GM19240 (cell line): ENCODE measurements at regions not wholly inside any gene's neighbourhood (a gene's known extent, or its start where the extent isn't known, plus 50 kb on each side); places are given as distances from the start of the nearest gene placed in this dataset.

Source experiments
- DNase-seq: peaks from one replicate; pipeline ENCODE4 v3.0.0; 2011; ENCODE audit warnings: low spot score; ENCODE audit not compliant: insufficient read length

DNA sequence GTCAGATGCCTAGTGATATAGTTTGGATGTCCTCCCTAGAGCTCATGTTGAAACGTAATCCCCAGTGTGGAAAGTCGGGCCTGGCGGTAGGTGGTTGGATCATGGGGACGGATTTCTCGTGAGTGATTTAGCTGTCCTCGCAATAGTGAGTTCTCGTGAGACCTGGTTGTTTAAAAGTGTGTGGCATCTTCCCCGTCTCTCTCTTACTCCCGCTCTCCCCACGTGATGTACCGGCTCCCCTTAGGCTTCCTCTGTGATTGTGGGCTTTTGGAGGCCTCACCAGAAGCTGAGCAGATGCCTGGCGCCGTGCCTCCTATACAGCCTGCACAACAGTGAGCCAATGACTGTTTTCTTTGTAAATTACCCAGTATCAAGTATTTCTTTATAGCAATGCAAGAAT is 264.5 kb downstream of the TTLL7 start:
- DNase-seq, result no peak

DNA sequence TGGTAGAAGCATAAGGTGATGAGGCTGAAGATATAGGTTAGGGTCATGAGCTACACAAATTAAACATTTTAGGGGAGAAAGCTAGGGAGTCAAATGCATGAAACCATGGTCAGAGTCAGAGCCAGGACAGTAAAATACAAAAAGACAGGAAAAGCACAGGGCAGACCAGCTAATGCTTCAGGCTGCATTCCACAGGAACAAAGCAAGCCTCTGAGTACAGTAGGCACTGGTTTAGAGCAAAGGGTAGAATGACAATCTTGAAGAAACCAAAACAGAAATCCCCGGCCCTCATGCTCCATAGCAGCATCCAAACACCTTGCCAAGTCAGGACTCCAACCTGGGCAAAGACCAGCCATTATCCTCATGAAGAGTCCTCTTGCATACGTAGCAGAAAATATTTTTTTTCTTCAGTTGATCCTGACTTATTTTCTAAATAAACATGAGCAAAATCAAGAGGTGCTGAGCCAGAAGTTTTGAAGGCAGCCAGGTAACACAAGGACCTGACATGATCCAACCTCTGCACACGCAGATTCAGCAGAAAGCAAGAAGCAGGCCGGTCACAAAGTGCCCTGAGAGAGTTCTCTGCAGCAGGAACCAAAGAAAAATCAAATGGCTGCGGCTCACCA is 273.1 kb downstream of the TTLL7 start:
- no peak for DNase-seq

DNA sequence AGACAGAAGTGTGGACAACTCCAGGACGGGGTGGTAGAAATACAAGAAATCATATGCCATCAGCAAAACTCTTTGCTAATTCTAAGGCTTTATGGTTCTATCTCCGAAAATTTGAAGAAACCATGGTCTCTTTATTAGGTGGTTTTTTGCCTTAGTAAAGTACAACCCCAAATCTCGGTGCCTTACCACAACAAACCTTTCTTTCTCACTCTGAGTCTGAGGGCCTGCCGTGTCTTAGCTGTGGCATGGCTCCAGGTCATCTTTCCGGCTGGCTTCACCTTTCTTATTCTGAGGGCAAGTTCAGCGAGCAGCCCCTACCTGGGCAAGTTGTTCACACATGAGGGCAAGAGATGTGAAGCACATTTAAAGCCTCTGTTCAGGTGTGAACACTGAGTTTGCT is 280.6 kb downstream of the TTLL7 start:
- DNase-seq, result no peak

DNA sequence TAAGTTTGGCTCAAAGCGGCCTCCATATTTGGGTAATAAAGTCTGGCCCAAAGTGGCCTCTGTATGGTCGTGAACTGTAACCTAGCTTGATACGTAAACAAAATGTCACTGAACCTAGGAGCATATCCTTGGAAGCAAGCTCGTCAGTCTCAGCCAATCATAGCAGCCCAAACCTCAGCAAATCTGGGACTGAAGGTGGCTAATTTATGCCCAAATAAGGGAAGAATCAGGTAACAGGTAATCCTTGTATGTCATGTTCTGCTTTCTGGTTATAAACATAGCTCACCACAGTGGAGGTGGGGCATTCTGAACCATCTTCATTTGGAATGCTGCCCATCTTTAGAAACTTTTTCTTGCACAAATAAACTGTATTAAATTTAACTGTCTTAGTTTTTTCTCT is 281.1 kb downstream of the TTLL7 start:
- no peak for DNase-seq

DNA sequence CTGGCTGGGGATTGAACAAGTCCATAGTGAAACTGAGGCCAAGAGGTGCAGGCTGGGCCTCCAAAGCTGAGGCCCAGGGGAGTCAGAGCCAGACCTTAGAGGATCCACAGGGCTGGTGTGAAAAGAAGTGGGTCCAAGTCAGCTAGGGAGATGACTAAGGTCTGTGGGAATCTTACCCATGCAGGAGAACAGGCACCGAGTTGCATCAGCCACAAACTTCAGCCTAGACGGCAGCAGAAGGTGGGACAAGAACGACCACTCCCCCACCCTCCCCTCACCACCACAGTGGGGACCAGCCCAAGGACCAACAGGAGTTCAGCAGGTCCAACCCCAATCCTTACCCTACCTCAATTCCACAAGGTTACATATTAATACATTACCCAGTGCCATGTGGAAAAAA is 282.3 kb downstream of the TTLL7 start:
- no peak for DNase-seq

DNA sequence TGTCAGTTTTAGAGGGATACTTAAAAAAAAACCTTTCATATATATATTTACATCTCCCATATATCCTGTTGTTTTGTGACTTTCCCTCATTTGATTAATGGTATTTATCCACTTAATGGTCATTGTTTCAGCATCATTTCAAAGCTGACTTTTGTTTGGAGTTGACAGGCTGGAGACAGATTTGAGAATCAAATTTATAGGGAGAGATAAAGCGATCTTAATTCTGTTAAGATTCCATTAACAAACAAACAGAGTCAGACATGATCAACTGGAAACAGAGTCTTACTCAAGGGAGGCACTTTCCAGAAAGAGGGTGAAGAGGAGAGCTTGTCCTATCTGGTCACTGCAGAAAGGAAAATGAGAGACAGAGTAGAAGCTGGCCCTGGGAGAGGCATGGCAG is 283.4 kb downstream of the TTLL7 start:
- DNase-seq, result no peak

DNA sequence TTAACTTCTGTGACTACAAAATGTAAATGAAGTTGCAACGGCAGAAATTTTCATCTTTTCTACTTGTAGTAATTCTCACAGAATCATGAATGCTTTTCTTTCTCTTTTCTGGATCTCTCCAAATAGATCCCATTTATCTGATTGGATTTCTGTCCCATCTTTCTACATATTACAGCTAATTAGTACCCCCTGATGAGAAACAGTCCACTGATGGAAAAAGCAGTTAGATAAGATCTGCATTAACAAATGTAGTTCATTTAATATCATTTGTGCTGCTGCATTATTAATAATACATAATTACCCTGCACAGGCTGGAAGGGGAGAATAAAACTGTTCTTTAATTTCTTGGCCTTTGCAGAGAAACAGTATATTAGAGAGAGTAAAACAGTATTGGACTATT is 289.3 kb downstream of the TTLL7 start:
- DNase-seq, result no peak

DNA sequence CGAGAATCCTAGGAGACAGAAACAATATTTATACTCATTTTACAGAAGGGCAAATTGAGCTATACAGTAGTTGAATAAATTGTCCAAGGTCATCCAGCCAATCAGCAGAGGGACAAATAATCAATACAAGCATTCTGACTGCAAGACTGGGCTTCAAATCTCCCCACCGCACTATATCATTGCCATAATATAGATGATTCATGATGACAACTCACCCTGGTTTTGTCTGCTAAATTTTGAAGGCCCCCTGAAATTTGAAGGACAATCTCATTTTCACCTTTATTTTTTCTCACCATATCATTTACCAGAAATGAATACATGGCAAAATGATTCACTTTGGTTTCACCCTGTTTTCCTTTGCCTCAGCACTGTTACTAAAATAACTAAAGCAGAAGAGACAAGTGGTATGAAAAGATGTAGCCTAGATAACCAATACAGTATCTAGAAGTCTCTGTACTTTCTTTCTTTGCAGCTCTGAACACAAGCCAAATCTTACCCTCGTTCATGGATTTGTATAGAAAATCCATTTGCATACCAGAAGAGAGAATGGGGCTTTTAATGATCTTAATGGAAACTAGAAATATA is 292.5 kb downstream of the TTLL7 start:
- no peak for DNase-seq

DNA sequence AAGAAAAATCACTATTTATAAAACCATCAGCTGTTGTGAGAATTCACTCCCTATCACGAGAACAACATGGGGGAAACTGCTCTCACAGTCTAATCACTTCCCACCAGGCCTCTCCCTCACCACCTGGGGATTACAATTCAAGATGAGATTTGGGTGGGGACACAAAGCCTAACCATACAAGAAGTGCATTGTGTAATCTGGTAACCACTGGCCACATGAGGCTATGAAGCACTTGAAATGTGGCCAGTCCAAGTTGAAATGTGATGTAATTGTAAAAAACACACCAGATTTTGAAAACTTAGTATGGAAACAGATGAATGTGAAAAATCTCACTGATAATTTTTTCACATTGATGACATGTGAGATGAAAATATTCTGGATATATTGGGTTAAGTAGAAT is 293.8 kb downstream of the TTLL7 start:
- DNase-seq, result no peak

DNA sequence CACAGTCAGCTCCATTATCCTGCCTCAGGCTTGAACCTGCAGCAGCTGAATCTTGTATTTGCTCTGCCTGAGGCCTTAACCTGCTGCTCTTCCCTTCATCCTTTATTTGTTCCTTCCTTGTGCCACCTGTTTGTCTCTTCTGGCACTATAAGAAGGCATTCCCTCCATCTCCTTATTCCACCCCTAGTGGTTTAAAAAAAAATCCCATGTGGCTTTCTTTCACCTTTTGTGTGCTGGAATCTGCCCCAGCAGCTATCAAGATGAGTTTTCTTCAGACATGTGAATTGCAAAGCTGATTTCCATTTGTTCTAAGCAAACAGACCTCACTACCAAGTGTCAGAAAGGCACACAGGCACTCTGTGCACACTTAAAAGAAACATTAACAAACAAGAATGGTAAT is 294.6 kb downstream of the TTLL7 start:
- no peak for DNase-seq

DNA sequence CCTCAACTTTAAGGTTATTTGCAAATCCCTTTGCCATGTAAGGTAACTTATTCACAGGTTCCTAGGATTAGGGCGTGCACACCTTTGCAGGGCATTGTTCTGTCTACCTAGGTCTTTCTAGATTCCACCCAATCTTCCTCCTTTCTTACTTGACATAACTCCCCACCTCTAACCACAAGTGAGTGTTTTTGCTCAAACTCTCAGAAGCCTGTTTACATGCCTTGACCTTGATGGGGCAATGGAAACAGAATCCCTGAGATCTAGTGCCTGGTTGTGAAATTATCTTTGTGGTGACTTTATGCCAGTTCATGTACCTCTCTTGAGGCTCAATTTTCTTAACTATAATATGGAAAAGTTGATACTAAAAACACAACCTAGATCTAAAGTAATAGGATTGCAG is 296.6 kb downstream of the TTLL7 start:
- no peak for DNase-seq

DNA sequence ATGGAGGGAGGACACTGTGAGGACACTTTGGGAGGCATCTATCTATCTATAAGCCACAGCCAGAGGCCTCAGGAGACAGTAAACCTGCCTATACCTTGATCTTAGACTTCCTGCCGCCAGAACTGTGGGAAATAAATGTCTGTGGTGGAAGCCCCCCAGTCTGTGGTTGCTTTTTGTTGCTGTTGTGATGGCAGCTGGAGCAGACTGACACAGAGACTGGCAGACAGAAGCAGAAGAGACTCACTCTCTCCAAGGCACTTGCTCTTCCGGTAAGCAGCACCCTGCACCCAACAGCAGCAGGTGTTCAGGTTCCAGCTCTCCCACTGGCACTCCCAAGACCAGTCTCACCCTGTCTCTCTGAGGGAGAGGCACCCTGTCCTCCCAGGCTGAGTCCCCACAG is 297.6 kb downstream of the TTLL7 start:
- DNase-seq, result no peak

DNA sequence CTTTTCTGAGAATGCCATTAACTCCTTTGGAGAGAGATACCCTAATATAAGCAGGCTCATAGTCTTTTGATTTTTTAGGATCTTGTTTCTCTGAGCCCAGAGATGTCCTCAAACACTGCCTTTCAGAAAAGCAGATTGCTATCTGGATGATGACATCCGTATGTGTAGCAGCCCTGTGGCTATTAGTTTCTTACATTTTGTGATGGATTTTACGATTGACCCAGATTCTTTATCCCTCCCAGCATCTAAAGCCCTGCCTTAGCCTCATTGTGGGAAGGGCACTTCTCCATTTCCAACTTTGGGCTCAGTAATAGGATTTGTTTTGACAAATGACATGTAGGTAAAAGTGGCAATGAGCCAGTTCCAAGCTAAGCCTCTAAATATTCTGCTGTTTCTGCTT is 300.3 kb downstream of the TTLL7 start:
- no peak for DNase-seq

DNA sequence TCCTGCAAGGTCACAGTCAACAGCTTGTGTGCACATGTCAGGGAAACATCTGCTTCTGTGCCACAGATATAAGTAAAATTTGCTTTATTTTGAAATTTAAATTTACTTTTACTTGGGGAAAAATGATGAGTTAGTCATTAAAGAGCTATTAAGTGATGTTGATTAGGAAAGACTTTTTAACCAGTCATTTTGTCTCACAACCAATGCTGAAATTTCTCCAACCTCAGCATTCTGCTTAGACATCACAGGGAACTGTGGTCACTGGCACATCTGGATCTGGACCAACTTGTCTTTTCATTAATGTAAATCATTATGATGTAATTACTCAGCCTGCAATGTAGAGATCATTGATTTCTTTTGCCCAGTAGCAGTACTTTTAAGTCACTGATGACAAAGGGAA is 301.0 kb downstream of the TTLL7 start:
- DNase-seq, result no peak

DNA sequence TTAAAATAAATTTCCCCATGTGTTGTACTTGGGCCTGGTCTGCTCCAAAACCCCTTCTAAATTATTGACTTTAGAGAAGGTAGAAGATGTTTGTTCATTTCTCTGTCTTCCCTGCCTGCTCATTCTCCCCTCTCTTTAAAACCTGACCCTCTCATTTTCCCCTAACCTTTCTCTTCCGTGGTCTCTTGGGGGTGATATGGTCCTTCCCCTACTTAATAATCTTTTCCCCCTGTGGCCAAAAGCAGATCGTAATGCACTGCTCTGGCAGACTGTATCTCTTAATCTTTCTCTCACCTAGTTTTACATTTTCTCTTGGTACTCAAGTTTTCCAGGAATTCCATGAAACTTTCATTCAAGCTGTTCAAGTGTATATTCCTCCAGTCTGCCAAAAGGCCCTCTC is 301.7 kb downstream of the TTLL7 start:
- no peak for DNase-seq

DNA sequence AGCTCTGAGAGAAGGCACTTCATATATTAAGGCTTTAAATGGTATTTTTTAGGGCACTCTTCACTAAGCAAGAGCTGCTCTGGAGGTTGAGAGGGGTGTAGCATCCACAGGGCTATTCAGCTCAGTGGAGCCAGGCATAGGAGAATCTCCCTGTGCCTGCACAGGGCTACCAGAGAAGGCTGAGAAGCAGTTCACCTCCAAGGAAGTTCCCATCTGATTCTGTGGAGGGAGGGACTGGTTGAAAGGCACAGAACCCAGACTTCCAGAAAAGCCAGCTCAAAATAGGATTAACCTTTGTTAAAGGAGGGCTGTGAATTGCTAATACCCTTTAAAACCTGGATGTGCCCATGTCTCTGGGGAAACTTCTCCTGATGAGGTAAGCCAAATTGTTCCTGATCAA is 304.5 kb downstream of the TTLL7 start:
- DNase-seq, result no peak

DNA sequence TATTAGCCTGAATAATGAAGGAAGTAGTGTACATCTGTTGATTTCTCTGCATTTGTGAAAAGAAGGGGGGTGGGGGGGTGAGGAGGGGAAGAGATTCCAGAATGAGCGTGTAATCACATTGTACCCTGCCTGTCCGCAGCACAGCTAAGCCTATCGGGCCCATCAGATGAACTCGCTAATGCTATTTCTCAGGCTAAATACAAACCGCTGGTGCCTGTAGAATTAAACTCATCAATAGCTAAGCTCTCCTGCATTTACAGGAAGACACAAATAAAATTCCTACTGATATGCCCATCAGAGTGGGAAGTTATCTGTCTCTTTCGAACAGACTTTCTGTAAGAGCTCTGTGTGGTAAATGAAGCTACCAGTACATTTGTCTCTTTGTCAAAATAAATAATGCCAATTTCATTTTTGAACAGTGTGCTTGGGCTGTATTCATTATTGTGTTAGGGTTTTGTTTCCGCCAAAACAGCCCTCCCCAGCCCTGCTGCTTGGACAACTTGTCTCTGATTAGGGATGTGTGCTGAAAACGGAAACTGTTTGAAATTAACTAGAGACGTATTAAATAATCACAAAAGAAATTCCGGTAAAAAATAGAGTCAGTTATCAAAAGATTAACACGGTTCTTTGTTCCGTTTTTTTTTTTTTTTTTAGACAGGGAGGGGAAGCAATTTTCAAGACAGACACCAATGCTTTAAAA is 305.4 kb downstream of the TTLL7 start:
- no peak for DNase-seq

DNA sequence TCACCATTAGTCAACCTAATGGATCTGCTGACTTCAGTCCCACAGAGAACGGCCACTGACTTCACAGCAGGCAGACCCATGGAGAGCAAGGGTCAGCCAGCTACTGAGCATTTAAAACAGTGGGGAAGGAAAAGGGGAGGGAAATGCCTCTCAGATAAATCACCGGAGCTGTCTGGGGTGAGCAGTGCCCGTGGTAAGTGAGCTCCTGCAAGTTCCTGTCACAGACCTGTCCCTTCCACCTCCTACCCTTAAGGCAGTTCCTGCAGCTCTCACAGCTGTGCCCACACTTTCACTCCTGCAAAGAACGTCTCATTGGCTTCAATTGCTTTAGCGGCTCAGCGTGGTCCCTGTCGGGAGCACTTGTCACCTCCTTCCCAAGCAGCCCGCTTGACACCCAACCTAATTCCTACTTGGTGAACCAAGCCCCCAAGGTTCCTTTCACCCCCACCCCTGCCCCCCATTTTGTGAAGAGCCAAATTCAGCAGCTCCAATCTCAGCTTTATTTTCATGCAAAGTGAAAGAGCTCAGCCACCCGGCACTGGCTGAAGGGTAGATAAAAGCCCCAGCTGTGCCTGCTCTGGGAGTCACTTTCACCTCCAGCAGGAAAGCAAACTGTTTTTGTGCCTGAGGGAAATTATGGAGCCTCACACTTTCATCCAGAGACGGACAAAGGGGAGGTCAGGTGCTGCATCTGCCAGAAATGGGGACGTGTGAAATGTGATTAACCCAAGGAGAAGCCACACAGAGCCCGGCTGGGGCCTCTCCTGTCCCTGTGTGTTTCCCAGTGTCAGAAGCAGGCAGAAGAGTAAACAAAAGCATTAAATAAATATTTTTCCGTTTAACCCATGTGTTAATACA is 306.2 kb downstream of the TTLL7 start:
- DNase-seq, result no peak

DNA sequence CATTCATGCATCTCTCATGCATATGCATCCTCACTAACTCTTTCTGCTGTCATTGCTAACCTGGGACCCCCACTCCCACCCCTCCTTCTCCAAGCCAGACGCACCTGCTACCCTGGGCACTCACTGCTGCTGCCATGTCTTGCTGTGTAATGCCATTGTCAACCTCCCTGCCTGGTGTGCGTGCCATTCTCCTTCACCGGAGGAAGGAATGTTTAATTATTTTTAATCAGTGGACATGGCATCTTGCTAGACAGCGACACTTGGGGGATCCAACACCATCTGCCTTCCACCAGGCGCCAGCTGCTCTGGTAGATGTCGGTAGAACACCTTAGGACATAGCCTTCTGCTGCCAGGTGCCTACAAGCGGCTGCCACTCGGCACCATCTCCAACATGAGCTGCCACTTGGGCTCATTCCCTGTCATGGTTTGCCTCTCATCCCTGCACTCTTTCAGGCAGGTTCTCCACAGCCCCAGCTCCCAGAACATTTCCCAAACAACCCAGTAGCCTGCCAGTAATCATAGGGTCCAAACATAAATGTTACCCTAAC is 306.9 kb downstream of the TTLL7 start:
- DNase-seq, result no peak

DNA sequence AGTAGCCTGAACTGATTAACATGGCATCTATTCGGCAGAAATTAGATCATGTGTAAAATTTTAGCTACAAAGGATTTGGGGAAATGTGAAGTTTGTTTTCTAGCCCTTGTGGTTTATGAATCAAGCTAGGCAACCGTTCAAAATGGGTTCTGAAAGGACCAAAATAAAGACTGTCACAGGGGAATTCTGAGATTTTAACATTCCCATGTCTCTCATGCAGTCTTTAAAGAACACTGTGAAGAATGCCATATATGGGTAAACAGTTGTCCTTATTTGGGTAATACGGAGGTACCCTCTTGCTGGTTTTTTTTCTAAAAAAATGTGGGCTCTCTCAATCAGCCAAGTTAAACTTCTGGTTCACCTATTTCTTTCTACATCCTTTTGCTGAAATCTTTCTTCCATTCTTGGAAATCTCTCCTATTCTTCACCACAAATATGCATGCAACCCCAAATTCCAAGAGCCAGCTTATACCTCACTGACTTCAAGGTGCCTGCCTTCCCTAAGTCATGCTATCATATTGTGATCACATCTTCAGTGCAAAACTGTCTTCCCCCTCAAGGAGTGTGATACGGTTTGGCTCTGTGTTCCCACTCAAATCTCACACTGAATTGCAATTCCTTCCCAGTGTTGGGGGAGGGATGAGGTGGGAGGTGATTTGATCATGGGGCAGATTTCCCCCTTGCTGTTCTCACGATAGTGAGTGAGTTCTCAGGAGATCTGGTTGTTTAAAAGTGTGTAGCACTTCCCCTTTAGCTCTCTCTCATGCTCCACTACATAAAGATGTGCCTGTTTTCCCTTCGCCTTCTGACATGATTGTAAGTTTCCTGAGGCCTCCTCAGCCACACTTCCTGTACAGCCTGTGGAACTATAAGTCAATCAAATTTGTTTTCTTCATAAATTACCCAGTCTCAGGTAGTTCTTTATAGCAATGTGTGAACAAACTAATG is 308.7 kb downstream of the TTLL7 start:
- no peak for DNase-seq

DNA sequence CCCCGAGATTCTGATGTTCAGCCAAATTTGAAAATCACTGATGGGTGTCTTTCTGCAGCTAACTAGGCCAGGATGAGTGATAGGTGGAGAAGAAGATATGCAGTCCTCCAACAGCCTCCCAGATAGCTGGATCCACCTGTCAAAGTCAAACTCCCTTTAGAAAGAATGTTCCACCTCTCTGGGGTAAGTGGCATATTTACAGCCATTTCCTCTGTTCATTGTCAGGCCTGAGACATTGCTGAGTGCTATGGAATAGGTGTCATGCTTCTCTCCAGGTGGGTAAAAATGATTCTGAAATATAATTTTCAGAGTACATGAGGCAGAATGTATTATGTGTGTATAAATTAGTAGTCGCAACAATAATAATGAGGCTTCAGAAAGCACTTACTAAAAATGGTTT is 316.8 kb downstream of the TTLL7 start:
- no peak for DNase-seq
